ENCODE measurements at regions not wholly inside any gene's neighbourhood (a gene's known extent, or its start where the extent isn't known, plus 50 kb on each side); places are given as distances from the start of the nearest gene placed in this dataset.

GRCh38 chr3:148367756-148368155, 329.9 kb upstream of the AGTR1 start:
- H3K27ac ChIP-seq (replicated peaks) = no peak overlapping the region
- no peaks in the 10 kb centered on the region for H3K27me3 ChIP-seq (ENCODE audit: insufficient read depth, poor library complexity, severe bottlenecking)
- DNase-seq (ENCODE audit: low read depth in 1 of 2, low spot score in 1 of 2) = no peak
- no peak for TF ChIP-seq POLR2AphosphoS5 (IDR thresholded peaks at IDR 0.05; ENCODE audit: low read depth)
- no peak for TF ChIP-seq SPI1 (IDR thresholded peaks at IDR 0.05; ENCODE audit: borderline replicate concordance, low read depth)
- no peak for TF ChIP-seq GABPA (IDR thresholded peaks at IDR 0.05; ENCODE audit: low read depth)
- TF ChIP-seq CTCF (IDR thresholded peaks at IDR 0.05; ENCODE audit: insufficient read depth, low read length) = no peak
- TF ChIP-seq REST (IDR thresholded peaks at IDR 0.05; ENCODE audit: insufficient replicate concordance, low read depth) = no peak
- H3K4me3 ChIP-seq (replicated peaks; ENCODE audit: insufficient read depth, low read length) = no peak overlapping the region

GRCh38 chr3:148369381-148369780, 328.3 kb upstream of the AGTR1 start:
- DNase-seq (ENCODE audit: low read depth in 1 of 2, low spot score in 1 of 2) = no peak
- Histone ChIP-seq H3K27ac (replicated peaks) (no peak overlapping the region), H3K4me3 (replicated peaks; ENCODE audit: insufficient read depth, low read length) (no peak overlapping the region), H3K27me3 (ENCODE audit: insufficient read depth, poor library complexity, severe bottlenecking) (no peaks in the 10 kb centered on the region)
- TF ChIP-seq SPI1 (IDR thresholded peaks at IDR 0.05; ENCODE audit: borderline replicate concordance, low read depth) (no peak), POLR2AphosphoS5 (IDR thresholded peaks at IDR 0.05; ENCODE audit: low read depth) (no peak), CTCF (IDR thresholded peaks at IDR 0.05; ENCODE audit: insufficient read depth, low read length) (no peak)

GRCh38 chr3:148372206-148372875, 325.4 kb upstream of the AGTR1 start:
- no peak for DNase-seq (ENCODE audit: low read depth in 1 of 2, low spot score in 1 of 2)
- TF ChIP-seq POLR2AphosphoS5 (IDR thresholded peaks at IDR 0.05; ENCODE audit: low read depth) = no peak
- TF ChIP-seq REST (IDR thresholded peaks at IDR 0.05; ENCODE audit: insufficient replicate concordance, low read depth) = no peak
- TF ChIP-seq GABPA (IDR thresholded peaks at IDR 0.05; ENCODE audit: low read depth) = no peak
- TF ChIP-seq CTCF (IDR thresholded peaks at IDR 0.05; ENCODE audit: insufficient read depth, low read length) = no peak
- TF ChIP-seq SPI1 (IDR thresholded peaks at IDR 0.05; ENCODE audit: borderline replicate concordance, low read depth) = no peak

GRCh38 chr3:148373961-148374360, 323.7 kb upstream of the AGTR1 start:
- Histone ChIP-seq H3K27me3 (ENCODE audit: insufficient read depth, poor library complexity, severe bottlenecking) (no peaks in the 10 kb centered on the region), H3K27ac (replicated peaks) (no peak overlapping the region)
- TF ChIP-seq REST (IDR thresholded peaks at IDR 0.05; ENCODE audit: insufficient replicate concordance, low read depth) = no peak
- no peak for TF ChIP-seq SPI1 (IDR thresholded peaks at IDR 0.05; ENCODE audit: borderline replicate concordance, low read depth)
- no peak for TF ChIP-seq GABPA (IDR thresholded peaks at IDR 0.05; ENCODE audit: low read depth)
- no peak for TF ChIP-seq CTCF (IDR thresholded peaks at IDR 0.05; ENCODE audit: insufficient read depth, low read length)
- TF ChIP-seq POLR2AphosphoS5 (IDR thresholded peaks at IDR 0.05; ENCODE audit: low read depth) = no peak

More at GRCh38 chr3:148372206-148372875, 325.4 kb upstream of the AGTR1 start:
- Histone ChIP-seq H3K4me3 (replicated peaks; ENCODE audit: insufficient read depth, low read length) (no peak overlapping the region), H3K27ac (replicated peaks) (no peak overlapping the region), H3K27me3 (ENCODE audit: insufficient read depth, poor library complexity, severe bottlenecking) (no peaks in the 10 kb centered on the region)

More at GRCh38 chr3:148373961-148374360, 323.7 kb upstream of the AGTR1 start:
- no peak for DNase-seq (ENCODE audit: low read depth in 1 of 2, low spot score in 1 of 2)
- H3K4me3 ChIP-seq (replicated peaks; ENCODE audit: insufficient read depth, low read length) = no peak overlapping the region

Data from HL-60 (cell line).